ENCODE measurements at regions not wholly inside any gene's neighbourhood (a gene's known extent, or its start where the extent isn't known, plus 50 kb on each side); places are given as distances from the start of the nearest gene placed in this dataset.
"Not testable (repeated sequence)": the region's sequence is repeated elsewhere in the genome, so short reads cannot be mapped to it uniquely, and the experiment has no call there.

- not testable (repeated sequence) for H3K9me3 Mint-ChIP-seq; DNase-seq (ENCODE audit: low spot score); H3K27me3 Mint-ChIP-seq (ENCODE audit: insufficient read depth, low read depth, poor library complexity); H3K27ac Mint-ChIP-seq; H3K27ac ChIP-seq (ENCODE audit: low read depth); H2AFZ ChIP-seq; H3K4me2 ChIP-seq; H3K27me3 ChIP-seq (ENCODE audit: insufficient read depth); H3K79me2 ChIP-seq (replicated peaks; ENCODE audit: insufficient read depth); H4K20me1 ChIP-seq (replicated peaks; ENCODE audit: insufficient read depth); H3K4me1 ChIP-seq (ENCODE audit: insufficient read depth); H3F3A ChIP-seq (replicated peaks; ENCODE audit: low read depth); H3K4me3 Mint-ChIP-seq; H3K4me1 Mint-ChIP-seq; H3K4me3 ChIP-seq; H3K36me3 Mint-ChIP-seq (ENCODE audit: low read depth); ATAC-seq; H3K9me2 ChIP-seq (ENCODE audit: insufficient read depth); H3K36me3 ChIP-seq (ENCODE audit: insufficient read depth)
- TF ChIP-seq CTCF (conservative IDR thresholded peaks at IDR 0.05; ENCODE audit: low read depth in 2 of 2), result peak in 1 of 2 experiments; percentile 23; a peak in 1 of 4 replicates
These were observed 670.1 kb upstream of the IGFBP3 start for GRCh38 chr7:46590918-46591905.

GRCh38 chr7:46589286-46589685, 668.2 kb upstream of the IGFBP3 start:
- H3K27ac Mint-ChIP-seq, result no peak overlapping the region
- Histone ChIP-seq H3K4me1 (ENCODE audit: insufficient read depth) (no peaks in the 10 kb centered on the region), H3K4me2 (no peak overlapping the region), H3K79me2 (replicated peaks; ENCODE audit: insufficient read depth) (no peaks in the 10 kb centered on the region), H3K27me3 (ENCODE audit: insufficient read depth) (no peaks in the 10 kb centered on the region), H2AFZ (peak overlapping the region; percentile 47; the same call in 1 of the 2 replicates), H3F3A (replicated peaks; ENCODE audit: low read depth) (no peaks in the 10 kb centered on the region), H4K20me1 (replicated peaks; ENCODE audit: insufficient read depth) (no peaks in the 10 kb centered on the region), H3K27ac (ENCODE audit: low read depth) (no peak overlapping the region), H3K36me3 (ENCODE audit: insufficient read depth) (no peaks in the 10 kb centered on the region), H3K4me3 (no peak overlapping the region), H3K9me2 (ENCODE audit: insufficient read depth) (0 out of 2 replicates have a peak, but pooled peaks cover 3% of the 10 kb centered on the region)
- DNase-seq (ENCODE audit: low spot score), result no peak
- no peaks in the 10 kb centered on the region for H3K36me3 Mint-ChIP-seq (ENCODE audit: low read depth)
- H3K4me1 Mint-ChIP-seq, result no peaks in the 10 kb centered on the region
- H3K27me3 Mint-ChIP-seq (ENCODE audit: insufficient read depth, low read depth, poor library complexity), result no peaks in the 10 kb centered on the region
- H3K9me3 Mint-ChIP-seq, result peaks cover 5% of the 10 kb centered on the region; the same call in 1 of the 3 replicates
- no peak for ATAC-seq
- H3K4me3 Mint-ChIP-seq, result no peak overlapping the region
- TF ChIP-seq STAT1 (IDR thresholded peaks at IDR 0.05; ENCODE audit: unreplicated experiment), result no peak
- TF ChIP-seq POLR2AphosphoS5 (IDR thresholded peaks at IDR 0.05; ENCODE audit: low read depth), result no peak
- no peak for TF ChIP-seq EZH2phosphoT487 (IDR thresholded peaks at IDR 0.05; ENCODE audit: unreplicated experiment)
- TF ChIP-seq, protein P1, sequence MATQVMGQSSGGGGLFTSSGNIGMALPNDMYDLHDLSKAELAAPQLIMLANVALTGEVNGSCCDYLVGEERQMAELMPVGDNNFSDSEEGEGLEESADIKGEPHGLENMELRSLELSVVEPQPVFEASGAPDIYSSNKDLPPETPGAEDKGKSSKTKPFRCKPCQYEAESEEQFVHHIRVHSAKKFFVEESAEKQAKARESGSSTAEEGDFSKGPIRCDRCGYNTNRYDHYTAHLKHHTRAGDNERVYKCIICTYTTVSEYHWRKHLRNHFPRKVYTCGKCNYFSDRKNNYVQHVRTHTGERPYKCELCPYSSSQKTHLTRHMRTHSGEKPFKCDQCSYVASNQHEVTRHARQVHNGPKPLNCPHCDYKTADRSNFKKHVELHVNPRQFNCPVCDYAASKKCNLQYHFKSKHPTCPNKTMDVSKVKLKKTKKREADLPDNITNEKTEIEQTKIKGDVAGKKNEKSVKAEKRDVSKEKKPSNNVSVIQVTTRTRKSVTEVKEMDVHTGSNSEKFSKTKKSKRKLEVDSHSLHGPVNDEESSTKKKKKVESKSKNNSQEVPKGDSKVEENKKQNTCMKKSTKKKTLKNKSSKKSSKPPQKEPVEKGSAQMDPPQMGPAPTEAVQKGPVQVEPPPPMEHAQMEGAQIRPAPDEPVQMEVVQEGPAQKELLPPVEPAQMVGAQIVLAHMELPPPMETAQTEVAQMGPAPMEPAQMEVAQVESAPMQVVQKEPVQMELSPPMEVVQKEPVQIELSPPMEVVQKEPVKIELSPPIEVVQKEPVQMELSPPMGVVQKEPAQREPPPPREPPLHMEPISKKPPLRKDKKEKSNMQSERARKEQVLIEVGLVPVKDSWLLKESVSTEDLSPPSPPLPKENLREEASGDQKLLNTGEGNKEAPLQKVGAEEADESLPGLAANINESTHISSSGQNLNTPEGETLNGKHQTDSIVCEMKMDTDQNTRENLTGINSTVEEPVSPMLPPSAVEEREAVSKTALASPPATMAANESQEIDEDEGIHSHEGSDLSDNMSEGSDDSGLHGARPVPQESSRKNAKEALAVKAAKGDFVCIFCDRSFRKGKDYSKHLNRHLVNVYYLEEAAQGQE (IDR thresholded peaks at IDR 0.05; ENCODE audit: unreplicated experiment), result no peak
- no peak for TF ChIP-seq EZH2 (IDR thresholded peaks at IDR 0.05; ENCODE audit: low read depth, unreplicated experiment)
- no peak for TF ChIP-seq ZNF331 (CRISPR knock-in tag; IDR thresholded peaks at IDR 0.05; ENCODE audit: low read depth)
- TF ChIP-seq NANOG (IDR thresholded peaks at IDR 0.05; ENCODE audit: borderline replicate concordance), result no peak
